Upper lobe of left lung (tissue), 4 donors: ENCODE measurements at regions not wholly inside any gene's neighbourhood (a gene's known extent, or its start where the extent isn't known, plus 50 kb on each side); places are given as distances from the start of the nearest gene placed in this dataset.

ENCODE experiments used
- POLR2A ChIP-seq, 4 donors: fragments of 450-650 bp; IDR thresholded peaks; one replicate each; pipeline ENCODE4 v1.5.1; 2016 to 2017; ENCODE audit warnings: antibody characterized with exemption in 4 of 4, mild to moderate bottlenecking in 2 of 4
- POLR2AphosphoS5 ChIP-seq, 2 donors: sonication (generic); formaldehyde crosslinking; IDR thresholded peaks; one replicate each; pipeline ENCODE4 v1.5.1; 2017; ENCODE audit warnings: antibody characterized with exemption in 2 of 2
- TF ChIP-seq, protein P1 (sequence below), 6 experiments: fragments of 450-650 bp in 4 of 6; fragments of 200-600 bp in 2 of 6; sonication (generic) in 2 of 6; IDR thresholded peaks; one replicate each; pipeline ENCODE4 v1.5.1; 2016 to 2019; ENCODE audit warnings: antibody characterized with exemption in 6 of 6

DNA sequence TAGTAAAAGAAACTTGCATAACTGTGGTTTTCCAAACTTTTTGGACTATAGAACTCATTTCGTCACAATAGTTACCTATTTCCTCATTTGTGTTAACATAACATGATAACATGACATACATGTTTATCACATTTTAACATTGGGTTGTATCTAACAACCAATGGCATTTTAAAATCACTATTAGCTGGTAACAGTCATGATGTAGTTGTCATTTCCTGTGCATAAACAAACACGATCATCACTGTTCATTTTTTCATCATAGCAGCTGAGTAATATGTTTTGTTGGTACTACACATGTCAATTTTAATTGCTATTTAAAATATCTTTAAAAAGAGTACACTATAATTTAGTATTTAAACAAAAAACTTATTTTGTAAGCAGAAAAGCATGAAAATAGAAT is 402.4 kb downstream of the SATB2 start:
- TF ChIP-seq, protein P1, sequence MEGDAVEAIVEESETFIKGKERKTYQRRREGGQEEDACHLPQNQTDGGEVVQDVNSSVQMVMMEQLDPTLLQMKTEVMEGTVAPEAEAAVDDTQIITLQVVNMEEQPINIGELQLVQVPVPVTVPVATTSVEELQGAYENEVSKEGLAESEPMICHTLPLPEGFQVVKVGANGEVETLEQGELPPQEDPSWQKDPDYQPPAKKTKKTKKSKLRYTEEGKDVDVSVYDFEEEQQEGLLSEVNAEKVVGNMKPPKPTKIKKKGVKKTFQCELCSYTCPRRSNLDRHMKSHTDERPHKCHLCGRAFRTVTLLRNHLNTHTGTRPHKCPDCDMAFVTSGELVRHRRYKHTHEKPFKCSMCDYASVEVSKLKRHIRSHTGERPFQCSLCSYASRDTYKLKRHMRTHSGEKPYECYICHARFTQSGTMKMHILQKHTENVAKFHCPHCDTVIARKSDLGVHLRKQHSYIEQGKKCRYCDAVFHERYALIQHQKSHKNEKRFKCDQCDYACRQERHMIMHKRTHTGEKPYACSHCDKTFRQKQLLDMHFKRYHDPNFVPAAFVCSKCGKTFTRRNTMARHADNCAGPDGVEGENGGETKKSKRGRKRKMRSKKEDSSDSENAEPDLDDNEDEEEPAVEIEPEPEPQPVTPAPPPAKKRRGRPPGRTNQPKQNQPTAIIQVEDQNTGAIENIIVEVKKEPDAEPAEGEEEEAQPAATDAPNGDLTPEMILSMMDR (IDR thresholded peaks at IDR 0.05) = no peak
- TF ChIP-seq POLR2AphosphoS5 (IDR thresholded peaks at IDR 0.05) = no peak
- no peak for TF ChIP-seq POLR2A (IDR thresholded peaks at IDR 0.05)
